ENCODE measurements at regions not wholly inside any gene's neighbourhood (a gene's known extent, or its start where the extent isn't known, plus 50 kb on each side); places are given as distances from the start of the nearest gene placed in this dataset.

GRCh38 chr7:91603707-91604106 lies 276.8 kb downstream of the MTERF1 start:
- TF ChIP-seq EP300 (IDR thresholded peaks at IDR 0.05): no peak
- no peak for TF ChIP-seq POLR2AphosphoS5 (IDR thresholded peaks at IDR 0.05)

Data from esophagus muscularis mucosa (tissue), 3 donors.